Naive thymus-derived CD4-positive, alpha-beta T cell (primary cell): ENCODE measurements at regions not wholly inside any gene's neighbourhood (a gene's known extent, or its start where the extent isn't known, plus 50 kb on each side); places are given as distances from the start of the nearest gene placed in this dataset.

ENCODE experiments used
- ATAC-seq: fragments of 150-1000 bp; cut with Tn5 transposase; 2 replicates; pipeline ENCODE4 v1.10.0; 2021; ENCODE audit warnings: mild to moderate bottlenecking, moderate library complexity
- CTCF ChIA-PET: fragments of 350-600 bp; sonication (Branson Sonifier 250); formaldehyde crosslinking; loops from one replicate; lab custom pipeline; 2021; ENCODE audit warnings: antibody characterized with exemption; lab: Charles Lee
- POLR2A ChIA-PET: fragments of 350-600 bp; sonication (Branson Sonifier 250); formaldehyde crosslinking; loops from one replicate; lab custom pipeline; 2021; ENCODE audit warnings: antibody characterized with exemption, inconsistent platforms; lab: Charles Lee
- DNase-seq, 9 donors: peaks; one replicate each; pipeline versions ENCODE4 v3.0.0 to v3.0.0-alpha.2; 2020 to 2022; ENCODE audit warnings: mixed read lengths in 1 of 9
- H3K27ac ChIP-seq: one replicate; pipeline ENCODE4 v1.7.0; 2013; ENCODE audit warnings: mild to moderate bottlenecking, low read depth, low read length, moderate library complexity
- H3K27me3 ChIP-seq, 2 donors: one replicate each; pipeline ENCODE4 v1.7.0; 2013; ENCODE audit warnings: low read length in 2 of 2, mild to moderate bottlenecking in 2 of 2, moderate library complexity in 2 of 2; ENCODE audit not compliant: control insufficient read depth in 2 of 2, insufficient read depth in 2 of 2
- H3K36me3 ChIP-seq, 3 experiments: 1 replicate in 2 of 3; 2 replicates in 1 of 3; pipeline ENCODE4 v1.7.0; 2013; ENCODE audit warnings: low read length in 3 of 3, mild to moderate bottlenecking in 3 of 3, moderate library complexity in 1 of 3; ENCODE audit not compliant: insufficient read depth in 3 of 3, control insufficient read depth in 2 of 3
- H3K4me1 ChIP-seq, 2 donors: one replicate each; pipeline ENCODE4 v1.7.0; 2013; ENCODE audit warnings: low read length in 2 of 2, mild to moderate bottlenecking in 2 of 2, moderate library complexity in 1 of 2; ENCODE audit not compliant: control insufficient read depth in 2 of 2, insufficient read depth in 2 of 2
- H3K4me3 ChIP-seq: 2 replicates; pipeline ENCODE4 v1.7.0; 2013; ENCODE audit warnings: mild to moderate bottlenecking, low read length
- H3K9me3 ChIP-seq, 3 experiments: 1 replicate in 2 of 3; 2 replicates in 1 of 3; pipeline ENCODE4 v1.7.0; 2013; ENCODE audit warnings: low read length in 3 of 3; ENCODE audit not compliant: control insufficient read depth in 2 of 3
- H3K27ac Mint-ChIP-seq, 9 donors: one replicate each; pipeline ENCODE4 v1.8.0; 2020 to 2022; ENCODE audit warnings: mixed read lengths in 9 of 9, mild to moderate bottlenecking in 8 of 9, moderate library complexity in 5 of 9, inconsistent platforms in 2 of 9
- H3K27me3 Mint-ChIP-seq, 5 donors: one replicate each; pipeline ENCODE4 v1.8.0; 2021 to 2022; ENCODE audit warnings: mixed read lengths in 5 of 5, mild to moderate bottlenecking in 1 of 5
- H3K36me3 Mint-ChIP-seq, 5 donors: one replicate each; pipeline ENCODE4 v1.8.0; 2020 to 2022; ENCODE audit warnings: mixed read lengths in 5 of 5, mild to moderate bottlenecking in 3 of 5, inconsistent platforms in 1 of 5
- H3K4me1 Mint-ChIP-seq, 7 donors: one replicate each; pipeline ENCODE4 v1.8.0; 2020 to 2022; ENCODE audit warnings: mixed read lengths in 7 of 7, mild to moderate bottlenecking in 3 of 7, inconsistent platforms in 1 of 7
- H3K4me3 Mint-ChIP-seq, 10 donors: one replicate each; pipeline ENCODE4 v1.8.0; 2020 to 2022; ENCODE audit warnings: mild to moderate bottlenecking in 10 of 10, mixed read lengths in 10 of 10, moderate library complexity in 6 of 10, inconsistent platforms in 2 of 10
- H3K9me3 Mint-ChIP-seq, 11 donors: one replicate each; pipeline ENCODE4 v1.8.0; 2020 to 2022; ENCODE audit warnings: mixed read lengths in 11 of 11, mild to moderate bottlenecking in 4 of 11, inconsistent platforms in 1 of 11, moderate library complexity in 1 of 11
- intact Hi-C, 2 donors: fragments of 100-400 bp; cut with micrococcal nuclease; formaldehyde crosslinking; loops; one replicate each; pipeline ENCODE4 v1.15.1; 2023

DNA sequence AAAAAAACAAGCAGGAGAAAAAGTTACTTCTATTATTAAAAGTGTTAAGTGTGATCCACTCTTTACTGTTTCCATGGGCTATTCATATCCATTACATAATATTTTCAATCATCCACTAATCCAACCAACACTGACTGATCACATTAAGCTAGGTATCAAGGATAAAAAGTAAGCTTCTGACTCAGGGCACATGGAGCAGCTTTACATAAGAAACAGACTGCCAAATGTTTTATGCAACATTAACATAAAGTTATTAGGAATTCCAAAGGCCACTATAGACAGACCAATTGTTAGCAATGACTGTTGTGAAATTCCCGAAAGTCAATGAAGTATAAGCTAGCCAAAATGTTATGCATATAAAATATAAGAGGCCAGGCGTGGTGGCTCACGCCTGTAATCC is 277.6 kb downstream of the ZEB2 start:
- H3K36me3 Mint-ChIP-seq = peaks cover 0 to 13% (median 3%) of the 10 kb centered on the region in 5 donors
- ATAC-seq (no peak), DNase-seq (no peak)
- H3K27ac Mint-ChIP-seq = no peak overlapping the region
- peaks cover 0 to 20% of the 10 kb centered on the region in 2 donors for H3K4me1 ChIP-seq
- H3K4me3 ChIP-seq = no peak overlapping the region
- peaks cover 0 to 2% (median 0%) of the 10 kb centered on the region in 11 donors for H3K9me3 Mint-ChIP-seq
- H3K4me1 Mint-ChIP-seq = peaks cover 0 to 37% (median 10%) of the 10 kb centered on the region in 7 donors
- H3K9me3 ChIP-seq = no peaks in the 10 kb centered on the region
- no peaks in the 10 kb centered on the region for H3K36me3 ChIP-seq
- no peak overlapping the region for H3K4me3 Mint-ChIP-seq
- CTCF ChIA-PET = no interaction called here
- no peak overlapping the region for H3K27ac ChIP-seq
- H3K27me3 Mint-ChIP-seq = no peaks in the 10 kb centered on the region
- intact Hi-C loops = no loop called here
- POLR2A ChIA-PET = no interaction called here
- H3K27me3 ChIP-seq = no peaks in the 10 kb centered on the region

DNA sequence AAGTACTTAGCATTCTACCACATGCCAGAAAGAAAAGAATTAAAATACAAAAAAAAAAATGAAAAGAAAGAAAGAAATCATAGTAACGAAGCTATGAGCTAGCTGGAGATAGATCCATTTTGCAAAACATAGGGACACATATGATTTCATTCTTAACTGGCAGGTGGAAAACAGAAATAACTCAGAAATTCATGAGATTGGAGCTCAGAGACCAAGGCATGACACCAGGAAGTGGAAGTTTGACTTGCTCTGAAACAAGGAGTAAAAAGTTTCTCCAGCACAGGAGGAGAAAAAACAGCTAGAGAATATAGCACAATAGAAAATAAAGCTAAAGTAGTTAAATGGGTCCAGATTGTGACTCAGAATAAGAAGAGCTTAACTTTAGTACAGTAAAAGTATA is 278.1 kb downstream of the ZEB2 start:
- Mint-ChIP-seq H3K27ac (peak overlapping the region in 1 of 9 donors; percentile 26), H3K36me3 (peaks cover 0 to 13% (median 3%) of the 10 kb centered on the region in 5 donors), H3K4me3 (no peak overlapping the region), H3K9me3 (peaks cover 0 to 2% (median 0%) of the 10 kb centered on the region in 11 donors), H3K4me1 (peaks cover 0 to 37% (median 10%) of the 10 kb centered on the region in 7 donors), H3K27me3 (no peaks in the 10 kb centered on the region)
- H3K27me3 ChIP-seq = no peaks in the 10 kb centered on the region
- intact Hi-C loops = no loop called here
- ATAC-seq (no peak), DNase-seq (no peak)
- H3K36me3 ChIP-seq = no peaks in the 10 kb centered on the region
- H3K4me3 ChIP-seq = no peak overlapping the region
- H3K27ac ChIP-seq = no peak overlapping the region
- ChIA-PET POLR2A (no interaction called here), CTCF (no interaction called here)
- H3K9me3 ChIP-seq = no peaks in the 10 kb centered on the region
- peaks cover 0 to 25% of the 10 kb centered on the region in 2 donors for H3K4me1 ChIP-seq

GRCh38 chr2:144240656-144241339 is 279.1 kb downstream of the ZEB2 start:
- Histone ChIP-seq H3K4me3 (no peak overlapping the region), H3K36me3 (no peaks in the 10 kb centered on the region), H3K4me1 (peaks cover 0 to 26% of the 10 kb centered on the region in 2 donors), H3K27me3 (no peaks in the 10 kb centered on the region), H3K27ac (no peak overlapping the region), H3K9me3 (no peaks in the 10 kb centered on the region)
- ATAC-seq (no peak), DNase-seq (no peak)
- peaks cover 0 to 9% (median 0%) of the 10 kb centered on the region in 5 donors for H3K36me3 Mint-ChIP-seq
- intact Hi-C loops = no loop called here
- H3K27me3 Mint-ChIP-seq = no peaks in the 10 kb centered on the region
- peaks cover 0 to 36% (median 10%) of the 10 kb centered on the region in 7 donors for H3K4me1 Mint-ChIP-seq
- no peak overlapping the region for H3K4me3 Mint-ChIP-seq
- H3K27ac Mint-ChIP-seq = peak overlapping the region in 1 of 9 donors; percentile 58
- CTCF ChIA-PET = no interaction called here
- H3K9me3 Mint-ChIP-seq = no peaks in the 10 kb centered on the region
- POLR2A ChIA-PET = no interaction called here

DNA sequence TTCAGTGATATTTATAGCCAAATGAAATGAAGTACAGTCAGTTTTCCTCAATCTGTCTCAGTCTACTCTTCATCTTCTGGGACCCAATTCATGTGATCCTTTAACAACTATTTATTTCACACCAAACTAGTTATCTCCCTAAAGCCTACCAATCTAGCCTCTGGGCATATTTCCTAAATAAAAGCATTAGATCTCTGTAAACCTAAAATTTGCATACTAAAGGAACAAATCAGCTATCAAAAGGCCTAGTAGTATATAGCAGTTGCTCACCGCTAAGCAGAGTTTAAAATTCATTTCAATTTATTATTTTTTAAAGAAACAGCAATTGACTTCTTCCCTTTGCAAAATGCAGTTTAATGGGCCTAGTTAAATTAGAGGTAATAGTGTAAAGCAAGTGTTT is 280.2 kb downstream of the ZEB2 start:
- H3K9me3 ChIP-seq = no peaks in the 10 kb centered on the region
- Mint-ChIP-seq H3K9me3 (no peaks in the 10 kb centered on the region), H3K36me3 (peaks cover 0 to 11% (median 3%) of the 10 kb centered on the region in 5 donors), H3K4me3 (no peak overlapping the region), H3K27me3 (no peaks in the 10 kb centered on the region), H3K4me1 (peaks cover 0 to 42% (median 12%) of the 10 kb centered on the region in 7 donors), H3K27ac (no peak overlapping the region)
- H3K36me3 ChIP-seq = no peaks in the 10 kb centered on the region
- POLR2A ChIA-PET = no interaction called here
- intact Hi-C loops = no loop called here
- no peaks in the 10 kb centered on the region for H3K27me3 ChIP-seq
- no peak overlapping the region for H3K27ac ChIP-seq
- H3K4me1 ChIP-seq = peaks cover 0 to 29% of the 10 kb centered on the region in 2 donors
- CTCF ChIA-PET = no interaction called here
- DNase-seq = no peak
- no peak overlapping the region for H3K4me3 ChIP-seq
- no peak for ATAC-seq

DNA sequence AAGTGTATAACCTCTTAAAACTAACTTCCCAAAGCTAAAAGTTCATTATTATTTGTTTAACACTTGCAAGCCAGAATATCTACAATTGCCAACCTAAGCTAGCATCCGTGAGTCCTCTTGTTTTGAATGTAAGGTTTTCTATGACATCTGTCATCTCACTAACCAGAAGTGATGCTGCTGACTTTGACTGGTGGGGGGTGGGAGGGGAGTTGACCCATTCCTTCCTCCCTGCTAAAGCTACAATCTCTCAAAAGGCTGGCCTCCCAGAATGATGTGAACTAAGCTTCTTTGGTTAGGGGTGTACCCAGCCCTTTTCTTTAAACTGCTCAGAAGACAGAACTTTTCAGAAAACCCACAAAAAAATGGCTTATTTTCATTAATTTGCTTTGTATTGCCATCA is 280.6 kb downstream of the ZEB2 start:
- DNase-seq (no peak), ATAC-seq (no peak)
- Histone ChIP-seq H3K4me1 (peaks cover 0 to 34% of the 10 kb centered on the region in 2 donors), H3K27me3 (no peaks in the 10 kb centered on the region), H3K27ac (no peak overlapping the region), H3K4me3 (no peak overlapping the region), H3K9me3 (no peaks in the 10 kb centered on the region), H3K36me3 (no peaks in the 10 kb centered on the region)
- Mint-ChIP-seq H3K27ac (no peak overlapping the region), H3K27me3 (no peaks in the 10 kb centered on the region), H3K4me3 (no peak overlapping the region), H3K36me3 (peaks cover 0 to 12% (median 3%) of the 10 kb centered on the region in 5 donors), H3K4me1 (peaks cover 0 to 45% (median 14%) of the 10 kb centered on the region in 7 donors), H3K9me3 (no peaks in the 10 kb centered on the region)
- POLR2A ChIA-PET = no interaction called here
- intact Hi-C loops = no loop called here
- CTCF ChIA-PET = no interaction called here

- Mint-ChIP-seq H3K27ac (peak overlapping the region in 1 of 9 donors; percentile 46), H3K9me3 (no peaks in the 10 kb centered on the region), H3K4me3 (no peak overlapping the region), H3K36me3 (peaks cover 0 to 12% (median 3%) of the 10 kb centered on the region in 5 donors), H3K27me3 (no peaks in the 10 kb centered on the region), H3K4me1 (peaks cover 0 to 58% (median 16%) of the 10 kb centered on the region in 7 donors)
- peak; percentile 68 for ATAC-seq
- CTCF ChIA-PET = no interaction called here
- H3K4me1 ChIP-seq = peaks cover 0 to 44% of the 10 kb centered on the region in 2 donors
- no peaks in the 10 kb centered on the region for H3K9me3 ChIP-seq
- no peak overlapping the region for H3K27ac ChIP-seq
- intact Hi-C loops = no loop called here
- POLR2A ChIA-PET = no interaction called here
- no peak for DNase-seq
- H3K4me3 ChIP-seq = no peak overlapping the region
- H3K27me3 ChIP-seq = no peaks in the 10 kb centered on the region
- H3K36me3 ChIP-seq = no peaks in the 10 kb centered on the region
Measured at GRCh38 chr2:144237830-144238627, 281.9 kb downstream of the ZEB2 start.
